ENCODE measurements at regions not wholly inside any gene's neighbourhood (a gene's known extent, or its start where the extent isn't known, plus 50 kb on each side); places are given as distances from the start of the nearest gene placed in this dataset.

GRCh38 chr2:209331291-209331844 is 92.5 kb upstream of the MAP2 start:
- peak; percentile 63 for TF ChIP-seq CTCF (conservative IDR thresholded peaks at IDR 0.05)
- no peak for TF ChIP-seq ZFX (IDR thresholded peaks at IDR 0.05)
